Left cardiac atrium (tissue), 4 donors: ENCODE measurements at regions not wholly inside any gene's neighbourhood (a gene's known extent, or its start where the extent isn't known, plus 50 kb on each side); places are given as distances from the start of the nearest gene placed in this dataset.

Experiments used
- ATAC-seq, 2 donors: fragments of 200-7000 bp; cut with Tn5 transposase; one replicate each; pipeline ENCODE4 v1.9.1; 2020; ENCODE audit warnings: mild to moderate bottlenecking in 2 of 2, moderate library complexity in 2 of 2
- DNase-seq: peaks from one replicate; pipeline ENCODE4 v3.0.0-alpha.2; 2020
- intact Hi-C, 2 donors: fragments of 100-400 bp; cut with DNase I; formaldehyde crosslinking; loops; one replicate each; pipeline versions ENCODE4 v1.14.1 to v1.15.1; 2022 to 2023
- donor health status: DM: no; HTN: yes; CAD: no.
- donor health status: DM: no; HTN: yes; CAD: no; lungs with severe emphysema.
- donor health status: DM: yes; HTN: yes; CAD: no.
- donor health status: Dilated cardiomyopathy.

DNA sequence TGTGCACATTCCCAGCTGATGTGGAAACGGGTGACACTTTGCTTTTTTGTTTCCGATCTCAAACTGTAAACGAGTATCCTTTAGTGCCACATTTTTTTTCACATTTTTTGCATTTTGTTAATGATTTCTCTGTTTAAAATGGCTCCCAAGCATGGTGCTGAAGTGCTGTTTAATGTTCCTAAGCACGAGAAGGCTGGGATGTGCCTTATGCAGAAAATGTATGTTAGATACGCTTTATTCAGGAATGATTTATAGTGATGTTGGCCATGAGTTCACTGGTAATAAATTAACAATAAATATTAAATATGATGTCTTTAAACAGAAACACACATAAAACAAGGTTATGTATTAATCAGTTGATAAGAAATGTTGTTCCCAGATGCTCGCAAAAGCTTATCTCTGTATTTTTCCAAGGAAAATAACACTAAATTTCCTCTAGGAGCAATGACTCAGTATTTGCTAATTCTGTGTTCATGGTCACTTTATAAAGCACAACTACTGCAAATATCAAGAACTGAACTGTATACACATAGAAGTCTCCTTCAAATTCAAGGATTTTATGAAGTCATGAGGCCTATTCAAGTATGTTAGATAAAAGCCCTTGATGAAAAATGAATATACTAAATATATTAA is 305.9 kb upstream of the SMIM30 start:
- intact Hi-C loops, result loop anchor here in 1 of 2 donors (5.0 kb wide), 2 partner anchors 267 to 872 kb away; no protein-coding TSS in a partner anchor
- DNase-seq (no peak), ATAC-seq (no peak)

DNA sequence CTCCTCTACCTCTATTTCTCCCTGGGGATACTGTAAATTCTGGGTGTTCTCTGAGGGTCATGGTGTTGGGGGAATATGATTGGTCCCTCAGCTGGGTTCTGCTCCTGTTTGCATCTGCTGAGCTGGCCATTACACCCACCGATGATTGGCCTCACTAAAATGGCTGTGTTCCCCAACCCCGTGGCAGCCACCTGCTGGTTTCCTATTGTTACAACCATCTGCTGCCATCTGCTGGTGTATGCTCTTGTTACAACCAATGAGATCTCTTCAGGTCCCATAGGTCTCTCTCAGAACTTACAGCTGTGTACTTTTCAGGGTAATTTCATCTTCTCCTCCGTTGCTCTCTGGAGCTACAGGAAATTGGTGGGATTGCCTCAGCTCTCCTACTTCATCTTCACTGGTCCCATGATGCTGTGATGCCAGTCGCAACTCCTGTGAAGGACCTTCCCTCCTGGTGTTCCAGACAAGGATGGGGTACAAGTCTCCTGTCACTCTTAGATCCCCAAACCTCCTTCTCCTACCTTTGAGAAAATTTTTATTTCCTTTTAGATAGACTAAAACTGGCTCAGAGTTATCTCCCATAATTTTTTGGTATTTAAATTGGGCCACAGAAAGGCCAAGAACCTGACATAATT is 303.5 kb upstream of the SMIM30 start:
- intact Hi-C loops, result loop anchor here in 1 of 2 donors (5.0 kb wide), 2 partner anchors 265 to 870 kb away; no protein-coding TSS in a partner anchor
- ATAC-seq, result peak; percentile 88 to 89
- peak; percentile 85 for DNase-seq

DNA sequence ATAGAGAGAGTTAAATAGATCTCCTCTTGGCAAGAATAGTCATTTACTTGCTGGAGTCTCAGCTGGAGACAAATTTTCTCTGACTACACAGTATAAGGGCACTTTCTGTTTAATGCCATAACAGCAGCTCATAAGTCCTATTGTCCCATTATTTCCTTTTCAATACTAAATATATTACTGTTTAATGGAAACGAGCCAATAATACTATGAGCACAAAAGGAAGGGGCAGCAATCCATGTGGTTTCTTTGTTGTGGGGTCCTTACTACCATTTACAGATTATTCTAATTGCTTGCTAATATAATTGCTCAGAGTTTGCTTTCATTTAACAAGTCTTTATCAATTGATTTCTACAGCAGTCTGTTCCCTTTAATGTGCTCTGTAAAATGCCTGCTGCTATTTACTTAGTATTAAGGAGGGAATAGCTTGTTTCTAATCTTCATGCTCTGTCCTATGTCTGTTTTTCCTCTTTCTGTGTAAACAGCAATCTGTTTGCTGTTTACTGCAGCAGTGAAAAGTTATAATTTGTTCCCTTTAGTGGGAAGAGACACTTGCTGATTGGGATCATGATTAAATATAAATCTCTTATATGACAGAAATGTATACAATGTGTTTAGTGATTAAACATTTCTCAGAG is 296.2 kb upstream of the SMIM30 start:
- no peak for ATAC-seq
- no peak for DNase-seq
- intact Hi-C loops, result loop anchor here in 1 of 2 donors (5.0 kb wide), 1 partner anchor 397 kb away; no protein-coding TSS in a partner anchor

DNA sequence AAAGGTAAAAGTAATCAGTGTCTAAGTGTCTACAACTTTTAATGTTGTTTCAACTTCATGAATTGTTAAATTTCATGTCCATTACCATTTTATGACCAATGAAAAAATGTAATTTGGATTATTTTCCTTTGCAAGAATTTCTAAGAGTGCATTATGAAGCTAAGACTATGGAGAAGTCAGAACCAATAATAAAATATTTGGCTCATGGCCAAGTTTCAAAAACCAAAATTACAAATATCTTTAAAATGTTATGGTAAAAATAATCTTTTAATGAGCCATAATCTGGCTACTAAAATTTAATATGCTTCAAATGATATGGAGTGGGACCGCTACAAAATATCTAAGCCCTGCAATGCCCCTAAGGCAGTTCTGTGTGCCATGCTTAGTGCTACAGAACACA is 294.1 kb upstream of the SMIM30 start:
- intact Hi-C loops, result no loop called here
- ATAC-seq (no peak), DNase-seq (no peak)

DNA sequence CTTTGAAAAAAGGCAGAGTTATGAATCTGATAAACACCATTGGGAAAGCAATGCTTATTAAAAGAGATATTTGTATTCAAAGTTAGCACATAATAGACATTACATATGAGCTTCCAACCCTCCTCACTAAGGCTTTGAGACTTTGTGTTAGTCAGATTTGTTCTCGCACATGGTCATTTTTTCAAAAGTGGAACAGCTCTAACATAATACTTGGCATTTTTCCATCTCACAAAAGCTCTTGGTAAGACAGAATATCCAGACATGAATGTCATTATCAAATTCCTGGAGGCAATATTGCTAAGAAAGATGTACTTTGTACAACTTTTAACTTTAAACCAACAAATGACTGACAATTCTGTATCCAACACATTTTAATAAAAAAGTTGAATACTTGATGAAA is 292.4 kb upstream of the SMIM30 start:
- no peak for DNase-seq
- ATAC-seq, result no peak
- intact Hi-C loops, result no loop called here

DNA sequence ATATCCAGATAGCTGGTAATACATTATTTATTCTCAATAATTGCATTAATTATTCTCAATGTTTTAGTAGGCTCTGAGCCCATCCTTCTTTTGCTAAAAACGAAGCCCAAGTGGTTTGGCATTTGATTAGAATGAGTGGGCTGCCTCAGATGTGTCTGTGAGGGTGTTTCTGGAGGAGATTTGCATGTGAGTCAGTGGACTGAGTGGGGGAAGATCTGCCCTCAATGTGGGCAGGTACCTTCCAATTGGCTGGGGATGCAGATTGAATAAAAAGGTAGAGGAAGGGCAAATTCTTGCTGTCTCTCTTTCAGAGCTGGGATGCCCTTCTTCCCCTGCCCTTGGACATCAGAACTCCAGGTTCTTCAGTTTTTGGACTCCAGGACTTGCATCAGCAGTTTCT is 290.6 kb upstream of the SMIM30 start:
- DNase-seq (no peak), ATAC-seq (no peak)
- intact Hi-C loops, result loop anchor here in 1 of 2 donors (10.0 kb wide), 1 partner anchor 286 kb away; no protein-coding TSS in a partner anchor

DNA sequence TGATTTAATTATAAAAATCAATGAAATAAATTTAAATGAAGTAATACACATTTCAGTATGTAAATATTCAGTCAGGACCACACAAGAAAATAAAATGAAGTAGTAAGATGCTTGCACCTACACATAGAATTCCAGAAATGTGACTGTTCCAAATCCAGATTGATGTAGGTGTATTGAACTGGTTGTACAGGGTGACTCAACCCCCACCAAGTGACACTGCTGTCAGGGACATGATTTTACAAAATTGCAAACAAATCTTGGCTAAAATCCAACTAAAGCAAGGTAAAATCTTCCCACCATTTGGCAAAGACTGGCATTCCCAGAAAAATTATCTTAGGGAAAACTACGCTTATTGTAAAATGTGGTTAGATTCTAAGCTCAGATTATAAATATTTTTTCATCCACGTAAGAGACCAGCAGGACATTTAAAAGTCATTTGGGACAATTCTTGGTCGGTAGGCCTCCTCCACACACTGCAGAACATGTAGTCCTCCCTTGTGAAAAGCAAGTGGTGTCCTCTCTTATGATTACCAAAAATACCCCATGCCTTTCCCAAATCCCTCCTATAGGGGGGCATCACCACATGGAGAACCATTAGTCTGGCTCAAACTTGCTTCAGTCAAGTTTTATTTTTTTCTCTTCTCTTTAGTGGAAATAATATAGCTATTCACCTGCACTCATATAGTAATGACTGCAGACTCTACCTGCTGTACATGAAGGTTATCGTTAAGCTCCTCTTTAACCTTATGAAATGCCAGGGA is 287.1 kb upstream of the SMIM30 start:
- intact Hi-C loops, result loop anchor here in 1 of 2 donors (10.0 kb wide), 1 partner anchor 289 kb away; no protein-coding TSS in a partner anchor
- no peak for DNase-seq
- no peak for ATAC-seq

DNA sequence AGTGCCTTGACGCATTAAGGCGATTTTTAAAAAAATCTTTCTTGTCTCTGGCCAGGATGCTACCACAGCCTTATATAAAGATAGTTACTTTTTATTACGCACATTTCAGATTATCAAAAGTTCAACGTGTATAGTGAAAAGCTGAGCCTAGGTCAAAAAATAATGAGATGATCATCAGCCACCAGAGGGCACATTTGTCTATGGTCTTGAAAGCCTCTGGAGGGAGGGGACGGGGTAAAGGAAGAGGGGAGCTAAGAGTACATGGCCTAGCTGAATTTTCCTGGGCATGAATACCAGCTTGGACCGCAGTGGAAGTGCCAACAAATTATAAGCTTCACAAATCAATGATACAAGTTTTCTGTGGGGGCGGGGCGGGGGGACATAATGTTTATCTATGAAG is 285.9 kb upstream of the SMIM30 start:
- no peak for DNase-seq
- ATAC-seq, result no peak
- intact Hi-C loops, result loop anchor here (5.0 to 10.0 kb wide), 2 partner anchors 291 to 293 kb away; no protein-coding TSS in a partner anchor

DNA sequence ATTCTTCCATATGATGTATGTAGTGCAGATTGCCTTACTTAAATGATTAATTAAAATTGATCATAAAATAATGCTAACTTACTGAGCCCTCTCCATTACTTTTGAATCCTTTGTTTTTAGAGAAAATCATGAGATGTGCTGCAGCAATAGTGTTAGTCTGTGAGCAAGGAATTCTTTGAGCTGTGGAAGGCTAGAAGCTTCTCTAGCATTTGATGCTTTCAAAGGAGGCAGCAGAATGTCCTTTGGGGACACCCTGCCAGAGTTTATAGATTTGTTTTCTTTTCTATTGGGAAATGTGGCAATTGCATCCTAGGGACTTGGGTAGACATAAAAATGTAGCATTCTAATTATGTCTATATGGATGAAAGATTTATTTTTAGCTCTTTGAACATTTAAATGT is 284.1 kb upstream of the SMIM30 start:
- ATAC-seq, result no peak
- intact Hi-C loops, result loop anchor here (5.0 to 10.0 kb wide), 2 partner anchors 292 to 295 kb away; no protein-coding TSS in a partner anchor
- no peak for DNase-seq

DNA sequence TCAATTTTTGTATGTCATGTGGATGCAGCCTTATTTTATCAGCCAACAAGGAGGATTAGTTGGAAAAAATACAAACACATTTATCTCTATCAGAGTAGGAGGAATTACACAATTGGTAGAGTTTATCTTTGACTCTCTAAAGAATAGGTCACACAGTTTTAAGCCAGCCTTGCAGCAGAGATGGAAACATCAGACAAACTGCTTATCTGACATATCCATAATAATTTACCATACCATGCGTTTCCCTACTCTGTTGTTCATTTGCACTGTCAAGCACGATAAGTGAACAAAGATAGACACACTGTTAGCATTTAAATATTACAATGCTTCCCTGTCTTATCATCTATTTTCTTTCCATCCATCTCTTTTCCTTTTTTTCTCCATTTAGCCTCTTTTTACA is 283.7 kb upstream of the SMIM30 start:
- intact Hi-C loops, result loop anchor here (5.0 to 10.0 kb wide), 2 partner anchors 293 to 295 kb away; no protein-coding TSS in a partner anchor
- no peak for DNase-seq

DNA sequence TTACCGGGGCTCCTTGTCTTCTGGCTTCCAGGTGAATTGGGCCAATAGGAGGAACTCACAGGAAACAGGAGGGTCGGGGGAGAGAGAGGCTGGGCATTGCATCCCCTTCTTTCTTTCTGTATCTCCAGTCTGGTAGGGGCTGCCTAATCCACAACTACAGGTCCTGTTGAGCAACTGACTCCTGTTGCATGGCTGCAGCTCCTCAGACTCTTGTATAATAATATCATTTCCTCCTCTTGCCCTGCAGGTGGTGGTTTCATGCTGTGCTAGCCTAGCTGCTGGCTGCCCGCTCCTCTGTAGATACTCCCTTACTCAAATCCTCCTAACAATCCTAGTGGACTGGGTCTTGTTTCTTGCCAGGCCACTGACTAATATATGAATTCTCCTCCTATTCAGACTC is 276.5 kb upstream of the SMIM30 start:
- ATAC-seq (no peak), DNase-seq (no peak)
- intact Hi-C loops, result no loop called here

More for the DNA sequence above, 283.7 kb upstream of the SMIM30 start:
- ATAC-seq, result no peak

DNA sequence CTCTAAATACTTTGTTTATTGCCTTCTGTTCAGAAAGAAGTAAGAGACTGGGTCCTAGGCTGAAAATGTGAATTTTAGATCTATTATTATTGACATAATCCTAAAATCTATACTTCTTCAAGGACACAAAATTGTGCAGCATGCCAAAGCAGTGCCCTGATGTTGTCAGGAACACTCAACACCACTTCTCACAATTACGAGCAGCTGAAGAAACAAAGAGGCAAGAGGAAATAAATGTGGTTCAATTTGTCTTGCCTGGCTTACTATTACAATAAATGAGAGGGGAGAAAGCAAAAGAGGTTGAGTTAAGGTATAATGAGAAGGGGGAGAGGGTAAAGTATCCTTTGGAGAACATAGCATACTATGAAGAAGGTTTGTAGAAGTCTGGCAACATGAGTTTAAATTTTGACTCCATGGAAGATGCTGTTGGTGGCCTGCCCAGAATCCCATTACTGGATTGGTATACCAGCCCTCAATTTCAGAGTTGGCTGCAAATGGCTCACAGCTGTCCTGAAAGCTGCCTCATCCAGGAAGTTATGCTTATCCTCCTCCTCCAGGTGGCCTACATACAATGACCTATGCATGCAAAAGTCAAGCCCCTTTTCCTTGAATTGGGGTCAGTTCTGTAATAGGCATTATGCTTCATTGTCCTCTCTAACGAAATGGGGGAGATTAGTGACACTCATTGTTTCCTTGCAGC is 274.6 kb upstream of the SMIM30 start:
- DNase-seq (no peak), ATAC-seq (no peak)
- intact Hi-C loops, result no loop called here

DNA sequence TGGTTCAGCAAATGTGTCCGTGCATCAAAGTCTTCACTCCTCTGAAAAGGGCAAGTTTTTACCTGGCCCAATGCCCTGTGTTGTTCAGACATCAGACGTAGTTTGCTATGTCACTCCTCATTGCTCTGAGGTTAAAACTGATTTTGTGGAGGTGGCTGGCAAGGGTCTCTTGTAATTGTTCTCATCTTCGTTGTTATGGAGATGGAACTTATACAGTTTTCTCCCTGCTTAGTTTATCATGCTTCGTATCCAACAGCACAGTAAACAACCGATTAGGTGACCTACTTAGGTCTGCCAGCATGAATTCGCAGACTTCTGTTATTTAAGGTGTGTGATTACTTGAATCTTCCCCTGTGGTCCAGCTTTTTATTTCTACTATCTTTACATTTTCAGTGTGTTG is 274.1 kb upstream of the SMIM30 start:
- DNase-seq, result no peak
- intact Hi-C loops, result no loop called here
- no peak for ATAC-seq

DNA sequence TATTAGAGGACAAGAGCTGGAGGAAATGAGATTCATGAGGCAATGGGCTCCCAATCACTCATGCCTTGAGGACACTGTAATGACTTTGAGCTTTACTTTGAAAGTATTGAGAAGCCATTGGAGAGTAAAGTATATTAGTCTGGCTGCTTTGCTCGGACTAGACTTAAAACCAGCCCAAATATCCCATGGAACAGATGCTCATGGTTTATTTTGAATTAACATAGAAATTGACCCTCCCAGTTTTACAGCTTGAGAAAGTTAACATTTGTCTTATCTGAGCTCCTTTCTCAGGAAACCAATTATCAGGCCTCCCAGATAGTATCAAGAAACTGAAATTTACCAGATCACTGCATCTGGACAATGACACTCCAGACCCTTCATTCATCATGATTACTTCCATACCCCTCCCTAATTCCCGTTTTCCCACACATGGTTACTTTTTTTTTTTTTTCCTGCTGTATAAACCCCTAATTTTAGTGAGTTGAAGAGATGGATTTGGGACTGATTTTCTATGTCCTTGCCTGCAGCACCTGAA is 270.8 kb upstream of the SMIM30 start:
- ATAC-seq (no peak), DNase-seq (no peak)
- intact Hi-C loops, result no loop called here

DNA sequence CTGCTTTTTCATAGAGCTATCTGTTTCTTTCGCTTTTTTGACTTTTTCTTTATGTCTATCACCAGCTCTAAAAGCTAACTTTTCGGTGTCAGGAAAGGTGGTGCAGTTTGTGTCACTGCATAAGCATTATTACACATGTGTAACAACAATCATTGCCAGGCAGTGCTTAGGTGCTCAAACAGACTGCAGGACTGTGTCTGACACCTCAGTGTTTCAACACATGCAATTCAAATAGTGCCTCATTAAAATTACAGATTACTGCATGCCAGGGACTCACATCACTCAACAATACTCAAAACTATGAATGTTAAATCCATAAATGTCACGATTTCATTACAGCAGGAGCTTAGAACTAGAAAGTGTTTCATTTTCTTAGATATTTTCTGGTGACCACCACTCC is 265.3 kb upstream of the SMIM30 start:
- intact Hi-C loops, result no loop called here
- ATAC-seq (no peak), DNase-seq (no peak)

DNA sequence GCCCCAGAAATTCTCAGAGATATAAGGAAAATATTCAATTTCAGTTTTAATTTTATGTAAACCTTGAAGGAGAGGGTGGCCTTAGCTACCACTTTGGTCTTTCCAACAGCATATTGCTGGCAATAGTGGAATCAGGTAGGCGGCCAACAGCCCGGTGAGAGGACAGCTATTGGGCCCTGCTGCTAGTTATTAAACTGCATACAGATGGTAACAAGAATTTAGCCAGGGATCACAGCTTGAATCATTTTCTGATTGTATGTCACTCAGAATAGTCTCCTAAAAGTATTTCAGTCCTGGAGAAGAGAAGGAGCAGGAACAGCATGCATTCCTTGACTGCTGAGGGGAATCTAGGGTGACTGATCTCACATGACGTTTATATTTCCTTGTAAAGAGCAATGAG is 261.4 kb upstream of the SMIM30 start:
- ATAC-seq, result no peak
- intact Hi-C loops, result no loop called here

DNA sequence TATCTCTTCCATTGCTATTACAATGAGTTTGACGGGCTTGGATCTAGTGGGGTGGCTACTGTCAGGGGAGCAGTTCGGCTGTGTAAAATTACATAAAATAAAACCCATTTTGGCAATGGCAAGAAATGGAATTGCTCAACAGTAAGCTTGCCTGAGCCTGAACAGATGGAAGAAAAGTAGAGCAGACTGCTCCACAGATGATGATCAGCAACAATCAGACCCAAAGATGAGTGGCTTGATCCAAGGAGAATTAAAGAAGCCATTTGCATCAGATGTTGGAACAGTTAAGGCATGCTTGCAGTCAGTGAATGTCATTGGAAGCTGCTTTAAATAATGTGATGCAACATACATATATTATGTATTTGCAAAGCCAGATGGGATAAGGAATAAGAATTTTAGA is 256.6 kb upstream of the SMIM30 start:
- DNase-seq (no peak), ATAC-seq (no peak)
- intact Hi-C loops, result no loop called here

More for the DNA sequence above, 261.4 kb upstream of the SMIM30 start:
- no peak for DNase-seq

DNA sequence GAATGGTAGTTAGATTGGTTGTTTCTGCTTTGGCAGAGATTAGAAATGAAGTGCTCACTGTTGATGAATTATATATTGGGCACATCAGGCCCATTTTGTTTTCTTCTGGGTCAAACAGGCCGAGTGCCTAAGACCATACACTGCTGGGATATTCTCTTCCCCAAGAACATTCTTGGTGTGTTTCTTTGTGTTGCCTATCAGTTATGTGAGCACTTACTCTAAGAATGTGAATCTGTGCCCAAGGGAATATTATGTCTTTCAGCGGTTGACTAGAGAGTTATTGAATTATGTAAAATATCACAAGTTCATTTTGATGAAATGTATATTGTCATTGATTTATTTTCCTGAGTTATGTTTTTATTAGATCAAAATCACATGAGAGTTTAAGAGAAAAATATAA is 255.5 kb upstream of the SMIM30 start:
- DNase-seq, result no peak
- ATAC-seq, result no peak
- intact Hi-C loops, result no loop called here
